WTC11 (cell line): ENCODE measurements at regions not wholly inside any gene's neighbourhood (a gene's known extent, or its start where the extent isn't known, plus 50 kb on each side); places are given as distances from the start of the nearest gene placed in this dataset.

Experiments used
- ATAC-seq: fragments of 200-7000 bp; cut with Tn5 transposase; 2 replicates; pipeline ENCODE4 v1.10.0; 2021; ENCODE audit warnings: mild to moderate bottlenecking, moderate library complexity
- CTCF ChIA-PET: fragments of 300-600 bp; sonication (Branson Sonifier 250); formaldehyde crosslinking; loops from one replicate; lab custom pipeline; 2021; ENCODE audit warnings: antibody characterized with exemption; lab: Charles Lee
- POLR2A ChIA-PET: fragments of 350-600 bp; sonication (Branson Sonifier 250); formaldehyde crosslinking; loops from one replicate; lab custom pipeline; 2021; ENCODE audit warnings: antibody characterized with exemption; lab: Charles Lee
- DNase-seq: peaks from one replicate; pipeline ENCODE4 v3.0.0; 2021; ENCODE audit warnings: low spot score
- H3K27ac Mint-ChIP-seq: 2 replicates; pipeline ENCODE4 v1.8.0; 2021; ENCODE audit warnings: mixed read lengths
- H3K27me3 Mint-ChIP-seq: 2 replicates; pipeline ENCODE4 v1.8.0; 2021; ENCODE audit warnings: low read depth, mild to moderate bottlenecking, moderate library complexity, mixed read lengths
- H3K36me3 Mint-ChIP-seq: 2 replicates; pipeline ENCODE4 v1.8.0; 2021; ENCODE audit warnings: mixed read lengths
- H3K4me1 Mint-ChIP-seq: 2 replicates; pipeline ENCODE4 v1.8.0; 2022; ENCODE audit warnings: mixed read lengths
- H3K4me3 Mint-ChIP-seq: 2 replicates; pipeline ENCODE4 v1.8.0; 2021; ENCODE audit warnings: mild to moderate bottlenecking, moderate library complexity, mixed read lengths
- H3K9me3 Mint-ChIP-seq: 2 replicates; pipeline ENCODE4 v1.8.0; 2021; ENCODE audit warnings: mixed read lengths
- ATF1 ChIP-seq: sonication (generic); formaldehyde crosslinking; IDR thresholded peaks from 2 replicates; pipeline ENCODE4 v1.8.1; 2023; ENCODE audit warnings: mild to moderate bottlenecking, moderate library complexity, missing genetic modification reagents
- ATF2 ChIP-seq: sonication (generic); formaldehyde crosslinking; IDR thresholded peaks from 2 replicates; pipeline ENCODE4 v1.8.1; 2022; ENCODE audit warnings: low read depth, missing genetic modification reagents, borderline replicate concordance
- CDX4 ChIP-seq: fragments of 250-450 bp; sonication (Bioruptor Pico); IDR thresholded peaks from 2 replicates; pipeline ENCODE4 v1.9.0; 2021; ENCODE audit warnings: moderate library complexity, mild to moderate bottlenecking, inconsistent platforms, borderline replicate concordance
- CTCF ChIP-seq: fragments of 200-600 bp; IDR thresholded peaks from 2 replicates; pipeline ENCODE4 v1.8.0; 2022; ENCODE audit warnings: antibody characterized with exemption
- E2F1 ChIP-seq: sonication (generic); formaldehyde crosslinking; IDR thresholded peaks from 2 replicates; pipeline ENCODE4 v1.8.0; 2022; ENCODE audit warnings: mild to moderate bottlenecking, missing genetic modification reagents
- E2F4 ChIP-seq: sonication (generic); formaldehyde crosslinking; IDR thresholded peaks from 2 replicates; pipeline ENCODE4 v1.8.1; 2022; ENCODE audit warnings: low read depth, mild to moderate bottlenecking, moderate library complexity, missing genetic modification reagents, borderline replicate concordance
- ELF4 ChIP-seq: sonication (generic); formaldehyde crosslinking; IDR thresholded peaks from 2 replicates; pipeline ENCODE4 v1.8.1; 2022; ENCODE audit warnings: low read depth, mild to moderate bottlenecking, moderate library complexity, missing genetic modification reagents
- FOXJ3 ChIP-seq: sonication (generic); formaldehyde crosslinking; IDR thresholded peaks from 2 replicates; pipeline ENCODE4 v1.9.0; 2021; ENCODE audit warnings: missing genetic modification reagents, mild to moderate bottlenecking, borderline replicate concordance
- IRF1 ChIP-seq: sonication (generic); formaldehyde crosslinking; IDR thresholded peaks from 2 replicates; pipeline ENCODE4 v1.8.0; 2023; ENCODE audit warnings: missing genetic modification reagents
- JUN ChIP-seq: sonication (generic); formaldehyde crosslinking; IDR thresholded peaks from 2 replicates; pipeline ENCODE4 v1.8.0; 2023; ENCODE audit warnings: mild to moderate bottlenecking, missing genetic modification reagents
- NFYB ChIP-seq: sonication (generic); formaldehyde crosslinking; conservative IDR thresholded peaks from 2 replicates; pipeline ENCODE4 v1.8.0; 2022; ENCODE audit warnings: low read depth, missing genetic modification reagents
- PRDM15 ChIP-seq: sonication (generic); formaldehyde crosslinking; IDR thresholded peaks from 2 replicates; pipeline ENCODE4 v1.8.0; 2022; ENCODE audit warnings: missing genetic modification reagents
- RELA ChIP-seq: sonication (generic); formaldehyde crosslinking; IDR thresholded peaks from 2 replicates; pipeline ENCODE4 v1.8.1; 2022; ENCODE audit warnings: missing genetic modification reagents, mild to moderate bottlenecking, borderline replicate concordance
- SMAD4 ChIP-seq: sonication (generic); formaldehyde crosslinking; IDR thresholded peaks from 2 replicates; pipeline ENCODE4 v1.8.0; 2022; ENCODE audit warnings: mild to moderate bottlenecking, missing genetic modification reagents
- STAT6 ChIP-seq: sonication (generic); formaldehyde crosslinking; conservative IDR thresholded peaks from 2 replicates; pipeline ENCODE4 v1.8.1; 2023; ENCODE audit warnings: mild to moderate bottlenecking, low read depth, missing genetic modification reagents, moderate library complexity
- TCF7 ChIP-seq: sonication (generic); formaldehyde crosslinking; IDR thresholded peaks from 2 replicates; pipeline ENCODE4 v1.8.0; 2022; ENCODE audit warnings: mild to moderate bottlenecking, low read depth, missing genetic modification reagents, moderate library complexity
- ZNF219 ChIP-seq: sonication (generic); formaldehyde crosslinking; IDR thresholded peaks from 2 replicates; pipeline ENCODE4 v1.8.0; 2023; ENCODE audit warnings: missing genetic modification reagents, mild to moderate bottlenecking, borderline replicate concordance
- ZNF263 ChIP-seq: sonication (generic); formaldehyde crosslinking; IDR thresholded peaks from 2 replicates; pipeline ENCODE4 v1.8.1; 2022; ENCODE audit warnings: low read depth, mild to moderate bottlenecking, moderate library complexity, missing genetic modification reagents
- ZNF416 ChIP-seq: fragments of 250-450 bp; sonication (Bioruptor Pico); IDR thresholded peaks from 2 replicates; pipeline ENCODE4 v1.9.0; 2021; ENCODE audit warnings: mild to moderate bottlenecking, inconsistent platforms
- ZNF512 ChIP-seq: sonication (generic); formaldehyde crosslinking; IDR thresholded peaks from 2 replicates; pipeline ENCODE4 v1.8.1; 2022; ENCODE audit warnings: missing genetic modification reagents, borderline replicate concordance

GRCh38 chr2:104736026-104736425 is 117.9 kb upstream of the POU3F3 start:
- no peak overlapping the region for H3K4me3 Mint-ChIP-seq
- H3K27me3 Mint-ChIP-seq: no peaks in the 10 kb centered on the region
- H3K9me3 Mint-ChIP-seq: peaks cover 15% of the 10 kb centered on the region
- ATAC-seq (no peak), DNase-seq (no peak)
- ChIA-PET CTCF (no interaction called here), POLR2A (no interaction called here)
- TF ChIP-seq STAT6 (CRISPR knock-in tag) (no peak), ZNF512 (CRISPR knock-in tag) (no peak), RELA (CRISPR knock-in tag) (no peak), NFYB (CRISPR knock-in tag) (no peak), FOXJ3 (CRISPR knock-in tag) (no peak), ELF4 (CRISPR knock-in tag) (no peak), ZNF219 (no peak), JUN (no peak), E2F4 (CRISPR knock-in tag) (no peak), PRDM15 (CRISPR knock-in tag) (no peak), E2F1 (no peak)
- H3K27ac Mint-ChIP-seq: no peak overlapping the region
- 0 out of 2 replicates have a peak, but pooled peaks cover 3% of the 10 kb centered on the region for H3K4me1 Mint-ChIP-seq
- peaks cover 8% of the 10 kb centered on the region for H3K36me3 Mint-ChIP-seq

- POLR2A ChIA-PET: no interaction called here
- Mint-ChIP-seq H3K36me3 (no peaks in the 10 kb centered on the region), H3K4me3 (no peak overlapping the region), H3K27me3 (no peaks in the 10 kb centered on the region), H3K9me3 (peaks cover 5% of the 10 kb centered on the region; the same call in 1 of the 2 replicates), H3K27ac (no peak overlapping the region), H3K4me1 (peaks cover 13% of the 10 kb centered on the region; the same call in 1 of the 2 replicates)
- no peak for ATAC-seq
- DNase-seq: no peak
- CTCF ChIA-PET: interaction anchor here (1.3 kb wide), 1 partner anchor 8 kb away, joined by 3 read pairs; no protein-coding TSS in a partner anchor
- TF ChIP-seq CTCF (no peak), ZNF416 (CRISPR knock-in tag) (no peak), ZNF263 (CRISPR knock-in tag) (no peak), ATF1 (CRISPR knock-in tag) (no peak), IRF1 (CRISPR knock-in tag) (no peak), CDX4 (no peak), ATF2 (CRISPR knock-in tag) (no peak), TCF7 (CRISPR knock-in tag) (no peak), SMAD4 (no peak)
Measured at GRCh38 chr2:104741860-104742259, 112.1 kb upstream of the POU3F3 start.
